ENCODE measurements at regions not wholly inside any gene's neighbourhood (a gene's known extent, or its start where the extent isn't known, plus 50 kb on each side); places are given as distances from the start of the nearest gene placed in this dataset.

- TF ChIP-seq CTCF (IDR thresholded peaks at IDR 0.05; ENCODE audit: low read depth, low read length) = no peak
- TF ChIP-seq MAX (IDR thresholded peaks at IDR 0.05; ENCODE audit: low read depth, low read length) = no peak
Observed at GRCh38 chr3:174619239-174619638, 239.9 kb upstream of the NAALADL2 start.

All from NB4 (cell line).